ENCODE measurements at regions not wholly inside any gene's neighbourhood (a gene's known extent, or its start where the extent isn't known, plus 50 kb on each side); places are given as distances from the start of the nearest gene placed in this dataset.
"Not testable (repeated sequence)": the region's sequence is repeated elsewhere in the genome, so short reads cannot be mapped to it uniquely, and the experiment has no call there.

- Mint-ChIP-seq H3K27me3 (peaks cover 5% of the 10 kb centered on the region), H3K36me3 (ENCODE audit: low read depth) (no peaks in the 10 kb centered on the region), H3K4me1 (ENCODE audit: low read depth) (no peaks in the 10 kb centered on the region), H3K4me3 (no peak overlapping the region), H3K27ac (no peak overlapping the region), H3K9me3 (no peaks in the 10 kb centered on the region)
- DNase-seq, result no peak
These were observed 264.7 kb upstream of the ISX start for GRCh38 chr22:34801221-34801620.

DNA sequence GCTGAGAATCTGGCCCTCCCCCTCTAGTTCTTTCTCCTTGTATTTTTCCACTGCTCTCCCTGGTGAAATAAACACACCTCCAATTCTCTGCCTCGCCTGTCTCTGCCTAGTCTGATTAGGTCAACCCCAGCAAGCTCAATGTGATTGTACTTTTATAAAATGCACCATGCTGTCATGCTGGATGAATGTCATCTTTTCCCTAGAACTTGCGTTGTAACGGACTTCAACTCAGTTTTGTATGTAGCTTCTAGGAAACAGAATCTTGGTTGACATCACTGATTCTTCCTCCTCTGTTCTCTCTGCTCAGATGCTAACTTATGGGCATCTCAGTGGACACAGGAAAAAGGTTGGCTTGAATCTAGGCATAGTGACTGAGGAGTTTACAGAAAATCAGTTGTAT, 261.9 kb upstream of the ISX start:
- H3K4me1 Mint-ChIP-seq (ENCODE audit: low read depth), result no peaks in the 10 kb centered on the region
- H3K27ac Mint-ChIP-seq, result no peak overlapping the region
- no peaks in the 10 kb centered on the region for H3K36me3 Mint-ChIP-seq (ENCODE audit: low read depth)
- no peak for DNase-seq
- no peaks in the 10 kb centered on the region for H3K9me3 Mint-ChIP-seq
- peaks cover 10% of the 10 kb centered on the region for H3K27me3 Mint-ChIP-seq
- no peak overlapping the region for H3K4me3 Mint-ChIP-seq

DNA sequence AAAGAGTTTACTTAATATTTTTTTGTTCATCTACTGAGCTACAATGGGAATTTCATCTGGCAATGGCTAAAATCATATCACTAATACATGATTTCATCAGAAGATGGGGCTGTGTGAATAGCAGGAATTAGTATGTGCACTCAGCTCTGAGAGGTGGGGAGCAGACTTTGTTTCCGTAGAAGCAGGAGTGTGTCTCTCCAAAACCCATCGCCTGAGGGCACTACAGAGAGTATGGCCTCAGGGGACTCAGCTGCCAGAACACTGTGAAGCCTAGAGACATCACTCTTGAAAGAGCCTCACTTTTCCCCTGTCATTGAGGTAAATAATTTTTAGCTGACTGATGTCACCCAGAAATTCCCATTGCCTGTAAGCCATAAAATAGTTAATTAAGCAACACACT, 261.4 kb upstream of the ISX start:
- DNase-seq, result no peak
- H3K27ac Mint-ChIP-seq, result no peak overlapping the region
- no peak overlapping the region for H3K4me3 Mint-ChIP-seq
- H3K36me3 Mint-ChIP-seq (ENCODE audit: low read depth), result no peaks in the 10 kb centered on the region
- peaks cover 6% of the 10 kb centered on the region for H3K27me3 Mint-ChIP-seq
- no peaks in the 10 kb centered on the region for H3K4me1 Mint-ChIP-seq (ENCODE audit: low read depth)
- no peaks in the 10 kb centered on the region for H3K9me3 Mint-ChIP-seq

DNA sequence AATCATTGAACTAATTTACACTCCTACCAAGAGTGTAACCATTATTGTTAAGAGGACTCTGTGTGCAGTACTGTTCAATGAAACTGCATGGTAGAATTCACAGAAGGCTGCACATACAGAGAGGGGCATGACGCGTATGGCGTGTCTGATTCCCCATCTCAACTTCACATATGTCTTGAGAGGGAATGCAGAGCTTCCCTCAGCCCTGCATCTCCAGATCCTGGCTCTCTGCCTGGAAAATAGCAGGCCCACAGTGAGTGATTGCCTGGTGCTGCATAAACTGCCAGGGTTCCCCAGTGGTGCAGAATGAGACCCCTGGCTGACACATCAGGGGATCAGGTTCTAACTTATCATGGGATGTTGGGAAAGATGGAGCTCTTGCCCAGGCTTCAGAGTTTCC, 260.2 kb upstream of the ISX start:
- H3K27me3 Mint-ChIP-seq, result peaks cover 6% of the 10 kb centered on the region
- H3K27ac Mint-ChIP-seq, result no peak overlapping the region
- DNase-seq, result no peak
- H3K4me3 Mint-ChIP-seq, result no peak overlapping the region
- no peaks in the 10 kb centered on the region for H3K4me1 Mint-ChIP-seq (ENCODE audit: low read depth)
- no peaks in the 10 kb centered on the region for H3K36me3 Mint-ChIP-seq (ENCODE audit: low read depth)
- no peaks in the 10 kb centered on the region for H3K9me3 Mint-ChIP-seq

DNA sequence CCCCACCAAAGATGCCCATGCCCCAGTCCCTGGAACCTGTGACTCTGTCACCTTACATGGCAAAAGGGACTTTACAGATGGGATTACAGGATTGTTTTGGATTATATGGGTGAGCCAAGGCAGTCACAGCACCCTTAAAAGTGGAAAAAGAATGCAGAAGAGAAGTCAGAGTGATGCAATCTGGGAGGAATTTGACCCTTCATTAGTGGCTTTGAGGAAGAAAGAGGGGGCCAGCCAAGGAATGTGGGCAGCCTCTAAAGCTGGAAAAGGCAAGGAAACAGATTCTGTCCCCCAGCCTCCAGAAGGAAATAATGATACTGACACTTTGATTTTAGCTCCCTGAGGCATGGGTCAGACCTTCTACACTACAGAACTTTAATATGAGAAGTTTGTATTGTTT, 257.3 kb upstream of the ISX start:
- peaks cover 6% of the 10 kb centered on the region for H3K27me3 Mint-ChIP-seq
- no peak overlapping the region for H3K4me3 Mint-ChIP-seq
- no peak overlapping the region for H3K27ac Mint-ChIP-seq
- no peaks in the 10 kb centered on the region for H3K4me1 Mint-ChIP-seq (ENCODE audit: low read depth)
- DNase-seq, result no peak
- H3K36me3 Mint-ChIP-seq (ENCODE audit: low read depth), result no peaks in the 10 kb centered on the region
- H3K9me3 Mint-ChIP-seq, result no peaks in the 10 kb centered on the region

GRCh38 chr22:34812631-34813030, 253.3 kb upstream of the ISX start:
- H3K4me3 Mint-ChIP-seq, result no peak overlapping the region
- H3K4me1 Mint-ChIP-seq (ENCODE audit: low read depth), result no peaks in the 10 kb centered on the region
- H3K27ac Mint-ChIP-seq, result no peak overlapping the region
- H3K9me3 Mint-ChIP-seq, result peaks cover 2% of the 10 kb centered on the region
- H3K27me3 Mint-ChIP-seq, result peaks cover 5% of the 10 kb centered on the region
- no peaks in the 10 kb centered on the region for H3K36me3 Mint-ChIP-seq (ENCODE audit: low read depth)
- no peak for DNase-seq

DNA sequence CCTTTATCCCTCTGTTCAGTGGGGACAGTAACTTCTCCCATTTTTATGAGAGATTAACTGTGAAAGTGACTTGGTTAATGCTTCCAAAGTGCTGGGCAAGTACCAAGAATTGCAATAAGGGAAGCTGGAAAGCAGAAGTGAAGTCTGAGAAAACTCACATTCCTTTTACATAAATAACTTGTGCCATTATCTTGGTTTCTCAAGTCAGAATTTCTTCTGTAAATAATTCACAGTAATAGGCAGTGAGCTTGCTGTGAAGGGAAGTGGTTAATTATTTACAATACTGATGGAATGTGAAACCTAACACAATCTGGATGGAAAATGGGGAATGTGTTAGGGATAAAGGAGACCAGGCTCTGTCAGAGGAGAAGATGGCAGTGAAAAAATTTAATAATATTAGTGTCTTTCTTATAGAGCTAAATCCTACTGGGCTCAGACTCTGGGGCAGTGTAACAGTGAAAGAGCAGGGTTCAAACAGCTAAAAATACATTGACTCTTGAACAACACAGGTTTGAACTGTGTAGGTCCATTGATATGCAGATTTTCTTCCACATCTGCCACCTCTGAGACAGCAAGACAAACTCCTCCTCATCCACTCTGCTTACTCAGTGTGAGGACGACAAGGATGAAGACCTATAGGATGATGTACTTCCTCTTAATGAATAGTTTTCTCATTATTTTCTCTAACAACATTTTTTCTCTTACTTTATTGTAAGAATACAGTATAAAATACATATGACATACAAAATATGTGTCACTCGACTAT, 251.5 kb upstream of the ISX start:
- Mint-ChIP-seq H3K27me3 (peaks cover 2% of the 10 kb centered on the region), H3K4me1 (ENCODE audit: low read depth) (no peaks in the 10 kb centered on the region), H3K4me3 (no peak overlapping the region), H3K27ac (no peak overlapping the region), H3K9me3 (peaks cover 2% of the 10 kb centered on the region), H3K36me3 (ENCODE audit: low read depth) (no peaks in the 10 kb centered on the region)
- no peak for DNase-seq

DNA sequence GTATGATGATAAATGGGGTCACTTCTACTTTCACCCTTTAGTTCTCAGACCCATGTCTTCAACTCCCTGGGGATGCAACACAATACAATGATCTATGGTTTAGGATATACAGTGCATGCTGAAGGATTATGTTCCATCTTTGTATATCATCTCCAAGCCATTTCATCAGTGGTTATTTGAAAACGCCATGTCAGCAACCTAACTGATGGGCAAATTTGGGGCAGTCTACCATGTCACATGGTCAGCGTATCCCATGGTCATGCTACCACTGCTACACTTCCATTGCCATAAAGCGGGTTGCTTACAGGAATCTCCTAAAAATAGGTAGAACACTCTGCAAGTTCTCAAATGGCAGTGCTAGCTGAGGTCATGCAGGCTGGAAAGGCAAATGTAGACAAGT, 236.5 kb upstream of the ISX start:
- no peak for DNase-seq
- Mint-ChIP-seq H3K9me3 (peaks cover 4% of the 10 kb centered on the region), H3K4me3 (no peak overlapping the region), H3K36me3 (ENCODE audit: low read depth) (no peaks in the 10 kb centered on the region), H3K27ac (no peak overlapping the region), H3K4me1 (ENCODE audit: low read depth) (no peaks in the 10 kb centered on the region), H3K27me3 (no peaks in the 10 kb centered on the region)

DNA sequence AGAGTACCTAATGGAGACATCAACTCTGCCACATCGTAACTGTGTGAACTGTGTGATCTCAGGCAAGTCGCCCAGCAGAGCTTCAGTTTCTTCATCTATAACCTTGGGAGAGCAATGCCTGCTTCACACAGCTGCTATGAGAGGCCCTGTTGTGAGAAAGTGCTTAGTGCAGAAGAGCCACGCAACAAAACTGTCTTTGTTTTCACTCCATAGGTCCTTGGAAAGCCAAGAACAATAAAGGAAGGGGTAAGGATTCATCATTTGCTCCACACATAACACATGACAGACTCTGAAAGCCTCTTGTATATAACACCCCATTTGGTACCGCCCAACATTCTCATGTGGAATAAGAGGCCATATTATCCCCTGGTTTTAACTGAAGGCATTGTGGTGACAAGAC, 231.9 kb upstream of the ISX start:
- Mint-ChIP-seq H3K4me3 (no peak overlapping the region), H3K36me3 (ENCODE audit: low read depth) (no peaks in the 10 kb centered on the region), H3K9me3 (no peaks in the 10 kb centered on the region), H3K27ac (no peak overlapping the region), H3K4me1 (ENCODE audit: low read depth) (no peaks in the 10 kb centered on the region), H3K27me3 (no peaks in the 10 kb centered on the region)
- DNase-seq, result no peak

DNA sequence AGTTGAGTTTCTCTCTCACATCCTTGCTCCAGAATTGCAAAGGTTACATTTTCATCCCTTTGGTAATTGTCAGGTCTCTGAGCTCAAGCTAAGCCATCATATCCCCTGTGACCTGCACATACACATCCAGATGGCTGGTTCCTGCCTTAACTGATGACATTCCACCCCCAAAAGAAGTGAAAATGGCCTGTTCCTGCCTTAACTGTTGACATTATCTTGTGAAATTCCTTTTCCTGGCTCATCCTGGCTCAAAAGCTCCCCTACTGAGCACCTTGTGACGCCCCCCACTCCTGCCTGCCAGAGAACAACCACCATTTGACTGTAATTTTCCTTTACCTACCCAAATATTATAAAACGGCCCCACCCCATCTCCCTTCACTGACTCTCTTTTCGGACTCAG, 231.4 kb upstream of the ISX start:
- not testable (repeated sequence) for H3K27ac Mint-ChIP-seq; H3K27me3 Mint-ChIP-seq; H3K36me3 Mint-ChIP-seq (ENCODE audit: low read depth); H3K4me3 Mint-ChIP-seq; H3K9me3 Mint-ChIP-seq; H3K4me1 Mint-ChIP-seq (ENCODE audit: low read depth); DNase-seq

DNA sequence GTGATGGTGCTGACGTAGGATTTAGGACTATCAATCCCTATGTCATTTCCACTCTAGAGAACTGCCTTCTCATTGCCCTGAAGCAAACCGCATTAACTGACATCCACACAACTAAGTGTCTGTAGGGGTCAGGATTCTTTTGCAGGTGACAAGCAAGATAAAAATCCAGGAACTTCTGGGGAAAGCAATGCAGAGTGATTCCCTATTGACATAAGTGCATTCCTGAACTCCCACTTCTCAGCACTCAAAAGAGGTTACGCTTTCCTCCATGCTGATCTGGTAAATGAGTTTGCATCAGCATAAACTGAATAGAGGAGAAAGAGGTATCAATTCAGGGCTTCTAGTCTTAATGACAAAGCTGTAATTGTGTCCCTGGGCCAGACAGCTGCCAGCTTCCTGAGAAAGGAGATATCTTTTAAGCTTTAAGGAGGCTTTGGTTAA, 224.6 kb upstream of the ISX start:
- Mint-ChIP-seq H3K27ac (no peak overlapping the region), H3K9me3 (peaks cover 10% of the 10 kb centered on the region), H3K4me1 (ENCODE audit: low read depth) (no peaks in the 10 kb centered on the region), H3K36me3 (ENCODE audit: low read depth) (no peaks in the 10 kb centered on the region), H3K27me3 (peaks cover 12% of the 10 kb centered on the region), H3K4me3 (no peak overlapping the region)
- no peak for DNase-seq

- Mint-ChIP-seq H3K9me3 (peaks cover 12% of the 10 kb centered on the region), H3K36me3 (ENCODE audit: low read depth) (no peaks in the 10 kb centered on the region), H3K27me3 (peaks cover 12% of the 10 kb centered on the region), H3K4me1 (ENCODE audit: low read depth) (peaks cover 5% of the 10 kb centered on the region), H3K27ac (no peak overlapping the region), H3K4me3 (no peak overlapping the region)
- no peak for DNase-seq
These were observed 224.0 kb upstream of the ISX start for GRCh38 chr22:34841911-34842310.

- DNase-seq, result no peak
- Mint-ChIP-seq H3K27ac (no peak overlapping the region), H3K36me3 (ENCODE audit: low read depth) (no peaks in the 10 kb centered on the region), H3K27me3 (peaks cover 12% of the 10 kb centered on the region), H3K4me1 (ENCODE audit: low read depth) (peaks cover 11% of the 10 kb centered on the region), H3K9me3 (peaks cover 12% of the 10 kb centered on the region), H3K4me3 (no peak overlapping the region)
These were observed 223.3 kb upstream of the ISX start for GRCh38 chr22:34842630-34843029.

- not testable (repeated sequence) for H3K36me3 Mint-ChIP-seq (ENCODE audit: low read depth); DNase-seq; H3K4me3 Mint-ChIP-seq; H3K27ac Mint-ChIP-seq
- H3K9me3 Mint-ChIP-seq, result peaks cover 12% of the 10 kb centered on the region
- H3K27me3 Mint-ChIP-seq, result peaks cover 12% of the 10 kb centered on the region
- peaks cover 17% of the 10 kb centered on the region for H3K4me1 Mint-ChIP-seq (ENCODE audit: low read depth)
These were observed 222.2 kb upstream of the ISX start for GRCh38 chr22:34843743-34844142.

DNA sequence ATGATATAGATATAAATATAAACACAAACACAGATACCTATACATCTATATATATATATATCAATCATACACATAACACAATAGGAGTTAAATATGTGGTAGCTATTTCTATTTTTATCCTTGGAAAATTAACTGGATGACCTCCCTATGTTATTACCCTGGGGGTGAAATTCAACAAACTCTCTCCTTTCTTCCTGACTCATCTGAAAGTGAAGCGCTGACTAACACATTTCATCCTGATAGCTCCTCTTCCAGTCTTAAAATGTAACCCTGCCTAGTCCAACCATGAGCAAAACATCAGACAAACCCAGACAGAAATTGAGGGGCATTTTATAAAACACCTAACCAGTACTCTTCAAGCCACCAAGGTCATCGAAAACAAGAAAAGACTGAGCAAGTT, 220.6 kb upstream of the ISX start:
- Mint-ChIP-seq H3K36me3 (ENCODE audit: low read depth) (no peaks in the 10 kb centered on the region), H3K9me3 (peaks cover 12% of the 10 kb centered on the region), H3K27ac (no peak overlapping the region), H3K4me3 (no peak overlapping the region), H3K4me1 (ENCODE audit: low read depth) (peaks cover 17% of the 10 kb centered on the region), H3K27me3 (peaks cover 16% of the 10 kb centered on the region)
- no peak for DNase-seq

GRCh38 chr22:34847072-34847471, 218.9 kb upstream of the ISX start:
- Mint-ChIP-seq H3K9me3 (peaks cover 14% of the 10 kb centered on the region), H3K4me3 (no peak overlapping the region), H3K27ac (peak overlapping the region; percentile 3), H3K36me3 (ENCODE audit: low read depth) (no peaks in the 10 kb centered on the region), H3K4me1 (ENCODE audit: low read depth) (peaks cover 17% of the 10 kb centered on the region), H3K27me3 (peaks cover 20% of the 10 kb centered on the region)
- DNase-seq, result no peak

Data from activated T-cell treated with anti-CD3 and anti-CD28 coated beads, Interleukin-2, amount 50 U/mL, for 24 hours (primary cell).